Upper lobe of left lung (tissue), 4 donors: ENCODE measurements at regions not wholly inside any gene's neighbourhood (a gene's known extent, or its start where the extent isn't known, plus 50 kb on each side); places are given as distances from the start of the nearest gene placed in this dataset.

Source experiments
- CTCF ChIP-seq, 6 experiments: fragments of 450-650 bp in 4 of 6; fragments of 200-600 bp in 2 of 6; sonication (generic) in 2 of 6; IDR thresholded peaks; one replicate each; pipeline ENCODE4 v1.5.1; 2016 to 2019; ENCODE audit warnings: antibody characterized with exemption in 6 of 6
- EP300 ChIP-seq, 4 donors: sonication (generic); formaldehyde crosslinking; IDR thresholded peaks; one replicate each; pipeline ENCODE4 v1.5.1; 2017; ENCODE audit warnings: antibody characterized with exemption in 4 of 4, control low read depth in 2 of 4
- POLR2A ChIP-seq, 4 donors: fragments of 450-650 bp; IDR thresholded peaks; one replicate each; pipeline ENCODE4 v1.5.1; 2016 to 2017; ENCODE audit warnings: antibody characterized with exemption in 4 of 4, mild to moderate bottlenecking in 2 of 4
- POLR2AphosphoS5 ChIP-seq, 2 donors: sonication (generic); formaldehyde crosslinking; IDR thresholded peaks; one replicate each; pipeline ENCODE4 v1.5.1; 2017; ENCODE audit warnings: antibody characterized with exemption in 2 of 2

DNA sequence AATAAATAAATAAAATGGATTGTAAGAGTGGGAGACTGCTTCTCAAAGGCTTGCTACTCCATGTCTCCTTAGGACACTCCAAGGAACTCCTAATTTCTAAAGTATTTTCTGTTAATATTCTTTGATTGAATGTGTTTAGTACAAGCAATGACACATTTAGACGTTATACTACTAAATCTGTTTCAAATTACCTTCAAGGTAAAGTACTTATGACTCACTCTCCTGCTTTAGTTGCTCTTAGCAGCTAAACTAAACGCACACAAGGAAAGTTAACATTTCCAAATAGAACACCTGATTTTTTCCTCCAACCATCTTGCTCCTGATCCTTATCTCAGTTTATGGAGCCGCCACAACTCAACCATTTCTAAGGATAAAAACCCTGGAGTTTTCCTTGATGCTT is 969.8 kb upstream of the ADGRL4 start:
- no peak for TF ChIP-seq CTCF (IDR thresholded peaks at IDR 0.05)
- TF ChIP-seq EP300 (IDR thresholded peaks at IDR 0.05) = no peak
- no peak for TF ChIP-seq POLR2AphosphoS5 (IDR thresholded peaks at IDR 0.05)
- no peak for TF ChIP-seq POLR2A (IDR thresholded peaks at IDR 0.05)
